Ishikawa (cell line): ENCODE measurements at regions not wholly inside any gene's neighbourhood (a gene's known extent, or its start where the extent isn't known, plus 50 kb on each side); places are given as distances from the start of the nearest gene placed in this dataset.

Source experiments
- FOXM1 ChIP-seq: IDR thresholded peaks from 2 replicates; pipeline ENCODE4 v1.6.1; 2012; ENCODE audit warnings: low read depth, borderline replicate concordance
- TF ChIP-seq, protein P1 (sequence below): IDR thresholded peaks from 2 replicates; pipeline ENCODE4 v1.6.1; 2012

- TF ChIP-seq, protein P1, sequence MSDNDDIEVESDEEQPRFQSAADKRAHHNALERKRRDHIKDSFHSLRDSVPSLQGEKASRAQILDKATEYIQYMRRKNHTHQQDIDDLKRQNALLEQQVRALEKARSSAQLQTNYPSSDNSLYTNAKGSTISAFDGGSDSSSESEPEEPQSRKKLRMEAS = no peak
- TF ChIP-seq FOXM1 = no peak
These were observed 95.7 kb upstream of the ZNF648 start for GRCh38 chr1:182157187-182157586.
